T-helper 1 cell (primary cell): ENCODE measurements at regions not wholly inside any gene's neighbourhood (a gene's known extent, or its start where the extent isn't known, plus 50 kb on each side); places are given as distances from the start of the nearest gene placed in this dataset.
"Not testable (repeated sequence)": the region's sequence is repeated elsewhere in the genome, so short reads cannot be mapped to it uniquely, and the experiment has no call there.

Source experiments
- DNase-seq, 5 donors: peaks; one replicate each; pipeline ENCODE4 v3.0.0-alpha.2; 2012 to 2020

GRCh38 chr15:96132126-96132525 lies 198.4 kb upstream of the NR2F2 start:
- no peak for DNase-seq

- no peak for DNase-seq
Measured at GRCh38 chr15:96135166-96136093, 195.1 kb upstream of the NR2F2 start.

DNA sequence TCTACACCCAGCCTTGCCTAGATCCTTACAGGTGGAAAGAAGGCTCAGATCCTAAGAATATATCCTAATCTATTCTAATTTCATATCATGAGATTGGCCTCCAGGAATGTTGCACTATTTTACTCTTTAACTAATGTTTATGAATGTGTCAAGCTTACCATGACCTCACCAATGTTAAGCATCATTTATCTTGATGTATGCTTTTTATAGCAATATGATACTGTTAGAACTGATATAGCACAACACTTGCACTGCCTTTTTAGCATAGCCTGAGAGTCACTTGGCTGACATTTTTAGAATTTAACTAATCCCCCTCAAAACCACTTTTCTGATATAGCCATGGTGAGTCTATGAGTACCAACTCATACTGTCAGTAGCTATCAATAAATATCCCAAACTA lies 191.5 kb upstream of the NR2F2 start:
- no peak for DNase-seq

DNA sequence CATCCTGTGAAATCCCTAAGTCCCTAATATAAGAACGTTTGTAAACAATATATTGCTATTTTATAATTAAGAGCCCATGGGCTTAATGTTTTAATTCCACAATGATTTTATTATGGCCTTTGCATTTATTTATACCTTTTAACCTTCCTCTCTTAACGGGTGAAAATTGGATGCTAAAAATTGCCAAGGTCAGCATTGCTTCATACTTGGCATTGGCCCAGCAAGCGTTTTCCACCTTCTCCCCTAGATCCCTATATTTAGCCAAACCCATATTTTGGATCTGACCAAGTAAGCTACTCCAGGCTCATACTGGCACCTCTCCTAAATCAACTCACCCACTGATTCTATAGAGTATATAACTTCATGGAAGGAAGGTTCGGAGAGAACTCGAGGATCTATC lies 188.0 kb upstream of the NR2F2 start:
- no peak for DNase-seq

- no peak for DNase-seq
Measured at GRCh38 chr15:96144734-96145133, 185.8 kb upstream of the NR2F2 start.

- no peak for DNase-seq
Measured at GRCh38 chr15:96146726-96147125, 183.8 kb upstream of the NR2F2 start.

GRCh38 chr15:96147267-96147666 lies 183.2 kb upstream of the NR2F2 start:
- DNase-seq, result no peak

DNA sequence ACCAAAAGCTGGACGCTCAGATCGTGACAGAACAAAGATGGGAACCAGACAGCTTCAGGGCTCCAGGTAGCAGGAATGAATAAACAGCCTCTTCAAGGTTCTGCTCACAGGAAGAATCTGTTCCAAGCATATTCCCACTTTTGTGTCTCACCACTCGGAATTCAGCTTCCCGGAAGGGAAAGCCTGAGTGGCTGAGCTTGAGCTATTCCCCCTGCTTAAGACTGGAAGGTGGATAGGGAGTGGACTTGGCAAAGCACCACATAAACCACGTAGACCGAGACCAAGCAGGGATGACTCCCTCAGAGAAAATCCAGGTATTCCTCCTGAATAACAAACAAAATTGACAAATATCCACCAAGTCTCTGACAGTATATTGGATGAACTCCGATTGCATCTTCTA lies 180.2 kb upstream of the NR2F2 start:
- no peak for DNase-seq

DNA sequence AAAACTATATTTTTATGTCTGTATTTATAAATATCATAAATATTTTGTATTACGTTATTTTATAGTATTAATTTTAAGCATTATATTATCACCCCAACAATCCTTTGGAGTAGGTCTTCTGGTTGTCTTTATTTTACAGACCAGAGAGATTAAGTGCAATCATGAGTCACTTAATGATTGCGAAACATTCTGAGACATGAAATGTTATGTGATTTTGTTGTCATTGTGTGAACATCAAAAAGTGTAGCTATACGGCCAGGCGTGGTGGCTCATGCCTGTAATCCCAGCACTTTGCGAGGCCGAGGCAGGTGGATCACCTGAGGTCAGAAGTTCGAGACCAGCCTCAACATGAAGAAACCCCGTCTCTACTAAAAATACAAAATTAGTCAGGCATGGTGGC lies 178.8 kb upstream of the NR2F2 start:
- DNase-seq, result not testable (repeated sequence)

DNA sequence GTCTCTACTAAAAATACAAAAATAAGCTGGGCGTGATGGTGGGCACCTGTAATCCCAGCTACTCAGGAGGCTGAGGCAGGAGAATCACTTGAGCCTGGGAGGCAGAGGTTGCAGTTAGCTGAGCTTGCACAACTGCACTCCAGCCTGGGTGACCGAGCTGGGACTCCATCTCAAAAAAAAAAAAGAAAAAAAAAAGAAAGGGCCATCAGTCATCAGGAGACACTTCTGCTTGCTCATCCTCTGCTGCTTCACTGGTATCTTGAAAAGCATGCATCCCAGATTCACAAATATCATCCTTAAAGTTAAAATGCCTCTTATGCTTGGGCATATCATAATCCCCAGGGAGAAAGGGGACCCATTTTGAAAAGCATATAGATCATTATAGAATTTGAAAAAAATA lies 176.6 kb upstream of the NR2F2 start:
- DNase-seq, result no peak

DNA sequence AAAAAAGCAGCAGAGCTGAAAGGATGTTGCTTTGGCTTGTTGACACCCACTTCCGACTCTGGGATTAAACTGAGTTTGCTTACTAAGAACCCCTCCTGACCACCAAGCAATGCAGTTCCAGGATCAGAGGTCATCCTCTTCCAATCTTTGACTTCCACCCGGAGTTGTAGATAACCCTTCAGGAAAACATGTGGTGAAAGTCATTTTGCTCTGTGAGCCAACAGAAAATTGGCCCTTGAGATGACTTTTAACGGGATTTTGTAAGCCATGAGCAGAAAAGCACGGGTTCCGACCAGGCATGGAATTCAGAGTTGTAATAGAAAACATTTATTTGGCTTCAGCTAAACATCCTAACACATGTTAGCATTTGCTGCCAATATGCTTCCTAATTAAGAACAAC lies 171.6 kb upstream of the NR2F2 start:
- no peak for DNase-seq

- DNase-seq, result no peak
Measured at GRCh38 chr15:96160269-96160668, 170.2 kb upstream of the NR2F2 start.

- no peak for DNase-seq
Measured at GRCh38 chr15:96160800-96161199, 169.7 kb upstream of the NR2F2 start.

DNA sequence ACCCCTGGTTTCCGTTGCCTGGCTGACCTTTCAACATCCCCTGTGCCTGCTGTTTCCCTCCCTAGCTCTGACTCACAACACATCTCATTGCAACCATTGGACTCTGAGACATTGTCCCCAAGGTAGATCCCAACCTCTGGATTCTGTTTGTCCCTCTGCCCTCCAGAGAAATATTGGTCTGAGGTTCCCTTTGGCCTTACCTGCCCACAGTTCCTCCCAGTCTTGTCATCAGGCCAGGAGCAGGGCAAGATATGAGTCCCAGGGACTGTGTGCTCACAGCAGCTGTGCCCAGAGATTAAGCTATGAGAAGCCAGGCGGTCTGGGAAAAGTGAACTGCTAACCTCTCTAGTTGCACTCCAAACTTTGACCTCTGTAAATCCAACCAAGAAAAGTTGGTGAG lies 168.2 kb upstream of the NR2F2 start:
- DNase-seq, result no peak

- no peak for DNase-seq
Measured at GRCh38 chr15:96165081-96165480, 165.4 kb upstream of the NR2F2 start.

GRCh38 chr15:96165775-96166174 lies 164.7 kb upstream of the NR2F2 start:
- no peak for DNase-seq

DNA sequence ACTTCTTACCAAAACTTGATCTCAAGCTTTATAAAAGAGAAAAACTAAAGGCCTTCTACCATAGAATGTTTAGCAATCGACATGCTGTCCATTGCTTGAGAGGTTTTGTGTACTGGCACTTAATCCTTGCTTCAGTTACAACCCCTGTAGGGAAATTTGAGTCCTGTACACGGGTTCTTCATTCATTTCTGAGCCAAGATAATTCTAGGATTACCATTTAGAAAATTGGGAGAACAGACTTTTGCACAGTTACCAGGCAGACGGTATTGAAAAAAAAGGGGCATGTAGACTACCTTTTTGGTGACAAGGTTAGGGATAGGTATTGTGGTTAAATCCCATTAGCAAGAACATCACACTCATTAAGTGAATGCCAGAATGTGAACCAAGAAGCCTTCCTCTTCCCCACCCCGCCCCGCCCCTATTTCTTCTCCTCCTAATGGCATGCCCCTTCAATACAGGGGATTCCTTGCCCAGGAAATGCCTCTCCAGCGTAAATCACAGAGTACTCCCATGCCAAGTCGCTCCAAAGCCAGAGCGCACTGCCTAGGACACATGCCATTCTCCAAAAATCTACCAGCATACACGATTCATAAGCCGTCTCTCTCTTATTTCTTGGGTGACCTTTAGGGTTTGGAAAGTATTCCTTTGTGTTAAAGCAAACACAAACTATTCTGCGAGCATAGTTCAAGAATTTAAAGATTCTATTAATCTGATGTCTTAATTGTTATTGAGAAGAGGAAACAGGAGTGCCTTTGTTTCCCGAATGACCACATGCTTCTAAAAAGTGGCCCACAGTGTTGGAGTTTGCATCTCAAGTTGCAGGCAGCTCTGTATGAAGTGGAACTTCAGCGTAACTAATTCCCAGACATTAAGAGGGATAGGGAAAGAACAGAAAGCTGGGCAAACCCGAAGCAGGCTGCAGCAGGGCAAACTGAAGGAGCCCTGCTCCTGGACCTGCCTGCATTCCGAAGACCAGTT lies 164.0 kb upstream of the NR2F2 start:
- no peak for DNase-seq

DNA sequence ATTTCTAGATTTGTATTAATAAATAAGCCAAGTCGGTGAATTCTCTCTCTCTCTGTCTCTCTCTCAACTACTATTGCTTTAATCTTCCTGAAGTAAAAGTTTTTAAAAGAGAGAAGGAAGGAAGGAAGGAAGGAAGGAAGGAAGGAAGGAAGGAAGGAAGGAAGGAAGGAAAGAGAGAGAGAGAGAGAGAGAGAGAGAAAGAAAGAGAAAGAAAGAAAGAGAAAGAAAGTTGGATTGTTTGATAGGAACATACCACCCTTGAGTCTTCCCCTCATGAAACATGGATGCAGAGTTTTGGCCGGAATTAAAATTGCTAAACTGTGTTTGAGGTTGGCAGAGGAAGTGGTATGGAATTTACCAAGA lies 159.9 kb upstream of the NR2F2 start:
- not testable (repeated sequence) for DNase-seq

DNA sequence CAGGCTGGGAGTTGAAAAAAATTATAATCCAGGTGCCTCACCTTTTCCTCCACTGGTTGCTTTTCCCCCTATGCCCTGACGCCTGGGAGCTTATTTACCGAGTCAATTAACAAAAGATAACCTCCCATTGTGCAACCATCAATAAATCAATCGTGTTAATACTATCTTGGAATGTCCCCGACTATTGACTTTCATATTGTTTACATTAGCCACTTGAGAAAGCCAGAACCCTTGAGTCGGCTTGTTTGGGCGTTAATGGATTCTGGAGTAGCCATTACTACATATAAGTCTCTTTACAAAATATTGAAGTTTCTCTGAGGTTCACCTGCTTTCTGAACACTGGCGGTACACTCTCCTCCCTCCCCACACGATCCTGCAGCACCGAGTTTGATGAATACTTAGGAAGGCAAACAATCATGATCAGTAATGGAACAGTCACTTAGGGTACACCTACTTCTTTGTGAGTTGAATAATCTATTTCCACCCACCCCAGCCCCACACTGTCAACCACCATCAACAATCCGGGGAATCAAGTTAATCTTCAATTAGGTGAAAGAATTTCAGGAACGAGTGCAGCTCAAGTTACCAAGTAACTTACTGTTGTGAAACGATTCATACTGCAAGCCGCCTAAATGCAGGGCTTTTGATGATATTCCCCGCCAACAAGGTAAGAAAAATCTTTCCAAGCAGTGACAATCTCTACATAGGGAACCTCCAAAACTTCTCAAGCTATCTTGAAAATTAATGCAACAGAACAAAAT lies 159.3 kb upstream of the NR2F2 start:
- DNase-seq, result no peak

DNA sequence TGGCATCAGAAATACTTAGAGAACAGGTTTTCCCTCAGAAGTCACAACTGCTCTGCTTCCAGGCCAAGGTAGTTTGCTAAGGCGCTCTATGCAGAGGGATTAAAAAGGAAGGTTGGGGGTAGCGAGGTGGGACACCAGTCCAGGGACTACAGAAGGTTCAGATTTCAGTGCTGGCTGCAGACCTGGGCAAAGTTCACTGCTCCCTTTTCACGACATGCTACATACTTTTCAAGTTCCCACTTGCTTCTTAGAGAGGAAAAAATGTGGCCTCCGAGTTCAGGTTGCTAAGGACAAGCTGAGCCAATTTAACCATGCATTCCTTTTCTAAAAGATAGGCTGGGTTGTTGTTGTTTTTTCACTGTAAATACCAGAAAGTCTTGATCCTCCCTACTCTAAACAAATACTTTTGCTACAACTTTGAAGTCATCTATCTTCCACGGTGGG lies 158.6 kb upstream of the NR2F2 start:
- no peak for DNase-seq

- no peak for DNase-seq
Measured at GRCh38 chr15:96172417-96172816, 158.1 kb upstream of the NR2F2 start.

DNA sequence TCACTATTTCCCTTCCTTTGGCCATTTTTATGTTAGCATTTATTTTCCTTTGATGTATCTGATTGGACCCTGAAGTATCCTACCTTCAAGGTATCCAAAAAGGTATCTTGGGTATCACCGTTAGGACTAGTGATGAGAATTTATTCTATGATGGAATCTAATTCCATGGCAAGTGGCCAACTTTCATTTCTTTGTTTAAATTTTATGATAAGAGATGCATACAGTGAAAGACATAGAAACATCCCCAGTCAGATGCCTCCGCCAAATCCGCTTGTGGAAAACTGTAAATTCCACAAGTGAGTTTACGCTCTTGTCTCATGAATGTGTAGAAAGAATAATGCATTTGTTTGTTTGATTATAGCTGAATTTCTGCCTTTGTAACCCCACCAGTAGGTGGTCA lies 153.7 kb upstream of the NR2F2 start:
- no peak for DNase-seq

GRCh38 chr15:96177279-96177678 lies 153.2 kb upstream of the NR2F2 start:
- no peak for DNase-seq
